Subcutaneous abdominal adipose tissue (tissue), 5 donors: ENCODE measurements at regions not wholly inside any gene's neighbourhood (a gene's known extent, or its start where the extent isn't known, plus 50 kb on each side); places are given as distances from the start of the nearest gene placed in this dataset.
"Not testable (repeated sequence)": the region's sequence is repeated elsewhere in the genome, so short reads cannot be mapped to it uniquely, and the experiment has no call there.

ENCODE experiments used
- H3K27ac ChIP-seq: one replicate; pipeline ENCODE4 v1.7.0; 2013; ENCODE audit warnings: low read depth, mild to moderate bottlenecking, inconsistent platforms, low read length, moderate library complexity
- H3K27me3 ChIP-seq, 5 donors: one replicate each; pipeline ENCODE4 v1.7.0; 2013; ENCODE audit warnings: low read length in 5 of 5, inconsistent platforms in 1 of 5; ENCODE audit not compliant: control insufficient read depth in 5 of 5, insufficient read depth in 4 of 5
- H3K36me3 ChIP-seq, 5 donors: one replicate each; pipeline ENCODE4 v1.7.0; 2013; ENCODE audit warnings: low read length in 5 of 5; ENCODE audit not compliant: control insufficient read depth in 5 of 5, insufficient read depth in 5 of 5
- H3K4me1 ChIP-seq, 5 donors: one replicate each; pipeline ENCODE4 v1.7.0; 2013; ENCODE audit warnings: low read length in 5 of 5, mild to moderate bottlenecking in 3 of 5, moderate library complexity in 1 of 5; ENCODE audit not compliant: control insufficient read depth in 5 of 5, insufficient read depth in 5 of 5
- H3K4me3 ChIP-seq, 5 donors: one replicate each; pipeline ENCODE4 v1.7.0; 2013; ENCODE audit warnings: low read length in 5 of 5, low read depth in 1 of 5
- H3K9ac ChIP-seq, 5 donors: one replicate each; pipeline ENCODE4 v1.7.0; 2013; ENCODE audit warnings: low read length in 5 of 5, mild to moderate bottlenecking in 4 of 5, moderate library complexity in 3 of 5
- H3K9me3 ChIP-seq, 5 donors: one replicate each; pipeline ENCODE4 v1.7.0; 2013; ENCODE audit warnings: low read length in 5 of 5; ENCODE audit not compliant: control insufficient read depth in 5 of 5
- donor health status: healthy.
- donor health status: healthy.
- donor health status: healthy.
- donor health status: healthy.
- donor health status: healthy.

- H3K9me3 ChIP-seq: peaks cover 2 to 46% (median 27%) of the 10 kb centered on the region in 5 donors
- H3K27ac ChIP-seq: no peak overlapping the region
- peak overlapping the region in 2 of 5 donors; percentile 30 to 31 for H3K4me3 ChIP-seq
- no peaks in the 10 kb centered on the region for H3K36me3 ChIP-seq
- no peak overlapping the region for H3K9ac ChIP-seq
- no peaks in the 10 kb centered on the region for H3K27me3 ChIP-seq
- no peaks in the 10 kb centered on the region for H3K4me1 ChIP-seq
These were observed 131.8 kb upstream of the TRIM24 start for GRCh38 chr7:138328215-138328614.

- Histone ChIP-seq H3K9me3 (peaks cover 2 to 52% (median 43%) of the 10 kb centered on the region in 5 donors), H3K4me3 (peak overlapping the region in 1 of 5 donors; percentile 10)
- H3K27me3 ChIP-seq, H3K9ac ChIP-seq, H3K4me1 ChIP-seq, H3K27ac ChIP-seq, H3K36me3 ChIP-seq: not testable (repeated sequence)
These were observed 127.2 kb upstream of the TRIM24 start for GRCh38 chr7:138332850-138333249.

- no peak overlapping the region for H3K9ac ChIP-seq
- H3K4me1 ChIP-seq: peaks cover 0 to 2% (median 0%) of the 10 kb centered on the region in 5 donors
- H3K4me3 ChIP-seq: no peak overlapping the region
- H3K36me3 ChIP-seq: no peaks in the 10 kb centered on the region
- no peak overlapping the region for H3K27ac ChIP-seq
- peaks cover 0 to 56% (median 41%) of the 10 kb centered on the region in 5 donors for H3K9me3 ChIP-seq
- H3K27me3 ChIP-seq: no peaks in the 10 kb centered on the region
These were observed 121.7 kb upstream of the TRIM24 start for GRCh38 chr7:138338361-138338760.

GRCh38 chr7:138339229-138339628 lies 120.8 kb upstream of the TRIM24 start:
- H3K4me1 ChIP-seq, H3K27me3 ChIP-seq, H3K27ac ChIP-seq, H3K9ac ChIP-seq, H3K36me3 ChIP-seq: not testable (repeated sequence)
- Histone ChIP-seq H3K4me3 (peak overlapping the region in 1 of 5 donors; percentile 1), H3K9me3 (peaks cover 0 to 52% (median 45%) of the 10 kb centered on the region in 5 donors)

- Histone ChIP-seq H3K27ac (no peak overlapping the region), H3K9me3 (peaks cover 5 to 64% (median 59%) of the 10 kb centered on the region in 5 donors), H3K4me3 (no peak overlapping the region), H3K27me3 (no peaks in the 10 kb centered on the region), H3K4me1 (peaks cover 0 to 2% (median 0%) of the 10 kb centered on the region in 5 donors), H3K36me3 (no peaks in the 10 kb centered on the region), H3K9ac (no peak overlapping the region)
These were observed 117.1 kb upstream of the TRIM24 start for GRCh38 chr7:138342990-138343389.

GRCh38 chr7:138345567-138345966 lies 114.5 kb upstream of the TRIM24 start:
- H3K4me3 ChIP-seq: peak overlapping the region in 2 of 5 donors; percentile 35 to 41
- H3K4me1 ChIP-seq: no peaks in the 10 kb centered on the region
- H3K9ac ChIP-seq: no peak overlapping the region
- H3K27me3 ChIP-seq: no peaks in the 10 kb centered on the region
- no peak overlapping the region for H3K27ac ChIP-seq
- H3K36me3 ChIP-seq: no peaks in the 10 kb centered on the region
- H3K9me3 ChIP-seq: peaks cover 5 to 52% (median 43%) of the 10 kb centered on the region in 5 donors

GRCh38 chr7:138346975-138347374 lies 113.1 kb upstream of the TRIM24 start:
- H3K36me3 ChIP-seq: no peaks in the 10 kb centered on the region
- no peaks in the 10 kb centered on the region for H3K27me3 ChIP-seq
- peaks cover 7 to 53% (median 40%) of the 10 kb centered on the region in 5 donors for H3K9me3 ChIP-seq
- no peak overlapping the region for H3K9ac ChIP-seq
- no peak overlapping the region for H3K4me3 ChIP-seq
- H3K27ac ChIP-seq: no peak overlapping the region
- no peaks in the 10 kb centered on the region for H3K4me1 ChIP-seq

- Histone ChIP-seq H3K9ac (no peak overlapping the region), H3K27me3 (no peaks in the 10 kb centered on the region), H3K36me3 (no peaks in the 10 kb centered on the region), H3K4me1 (no peaks in the 10 kb centered on the region), H3K9me3 (peaks cover 7 to 46% (median 29%) of the 10 kb centered on the region in 5 donors), H3K4me3 (no peak overlapping the region), H3K27ac (no peak overlapping the region)
These were observed 110.0 kb upstream of the TRIM24 start for GRCh38 chr7:138349841-138350700.

GRCh38 chr7:138350701-138351357 lies 109.2 kb upstream of the TRIM24 start:
- H3K9ac ChIP-seq: no peak overlapping the region
- H3K27ac ChIP-seq: no peak overlapping the region
- H3K9me3 ChIP-seq: peaks cover 7 to 38% (median 21%) of the 10 kb centered on the region in 5 donors
- no peaks in the 10 kb centered on the region for H3K27me3 ChIP-seq
- no peaks in the 10 kb centered on the region for H3K4me1 ChIP-seq
- H3K36me3 ChIP-seq: no peaks in the 10 kb centered on the region
- H3K4me3 ChIP-seq: peak overlapping the region in 1 of 5 donors; percentile 7
